ENCODE measurements at regions not wholly inside any gene's neighbourhood (a gene's known extent, or its start where the extent isn't known, plus 50 kb on each side); places are given as distances from the start of the nearest gene placed in this dataset.
"Not testable (repeated sequence)": the region's sequence is repeated elsewhere in the genome, so short reads cannot be mapped to it uniquely, and the experiment has no call there.

- no peak for TF ChIP-seq CTCF (IDR thresholded peaks at IDR 0.05; ENCODE audit: insufficient read depth, low read depth, low read length)
- no peak for DNase-seq (ENCODE audit: low read depth)
- no peak overlapping the region for H3K4me3 ChIP-seq (ENCODE audit: low read depth, low read length)
Observed at GRCh38 chr4:27973700-27974099, 1113.1 kb downstream of the STIM2 start.

- no peak for TF ChIP-seq CTCF (IDR thresholded peaks at IDR 0.05; ENCODE audit: insufficient read depth, low read depth, low read length)
- H3K4me3 ChIP-seq (ENCODE audit: low read depth, low read length) = no peak overlapping the region
- DNase-seq (ENCODE audit: low read depth) = no peak
Observed at GRCh38 chr4:27974339-27974738, 1113.7 kb downstream of the STIM2 start.

GRCh38 chr4:27974881-27975280 is 1114.2 kb downstream of the STIM2 start:
- H3K4me3 ChIP-seq (ENCODE audit: low read depth, low read length); DNase-seq (ENCODE audit: low read depth): not testable (repeated sequence)

GRCh38 chr4:27978427-27979109 is 1117.9 kb downstream of the STIM2 start:
- not testable (repeated sequence) for DNase-seq (ENCODE audit: low read depth); H3K4me3 ChIP-seq (ENCODE audit: low read depth, low read length)

GRCh38 chr4:27985522-27985921 is 1124.9 kb downstream of the STIM2 start:
- no peak overlapping the region for H3K4me3 ChIP-seq (ENCODE audit: low read depth, low read length)
- TF ChIP-seq CTCF (IDR thresholded peaks at IDR 0.05; ENCODE audit: insufficient read depth, low read depth, low read length) = no peak
- DNase-seq (ENCODE audit: low read depth) = no peak

GRCh38 chr4:27986476-27986875 is 1125.8 kb downstream of the STIM2 start:
- TF ChIP-seq CTCF (IDR thresholded peaks at IDR 0.05; ENCODE audit: insufficient read depth, low read depth, low read length) = no peak
- no peak for DNase-seq (ENCODE audit: low read depth)
- H3K4me3 ChIP-seq (ENCODE audit: low read depth, low read length) = no peak overlapping the region

- peak; percentile 13 for TF ChIP-seq CTCF (IDR thresholded peaks at IDR 0.05; ENCODE audit: insufficient read depth, low read depth, low read length)
- DNase-seq (ENCODE audit: low read depth) = no peak
- H3K4me3 ChIP-seq (ENCODE audit: low read depth, low read length) = no peak overlapping the region
Observed at GRCh38 chr4:28001698-28002097, 1141.1 kb downstream of the STIM2 start.

- TF ChIP-seq CTCF (IDR thresholded peaks at IDR 0.05; ENCODE audit: insufficient read depth, low read depth, low read length) = no peak
- no peak for DNase-seq (ENCODE audit: low read depth)
- no peak overlapping the region for H3K4me3 ChIP-seq (ENCODE audit: low read depth, low read length)
Observed at GRCh38 chr4:28004520-28004919, 1143.9 kb downstream of the STIM2 start.
